ENCODE measurements at regions not wholly inside any gene's neighbourhood (a gene's known extent, or its start where the extent isn't known, plus 50 kb on each side); places are given as distances from the start of the nearest gene placed in this dataset.

- TF ChIP-seq EZH2 (IDR thresholded peaks at IDR 0.05; ENCODE audit: borderline replicate concordance, insufficient read depth, low read depth, low read length, poor library complexity, severe bottlenecking) (no peak), CTCF (IDR thresholded peaks at IDR 0.05) (no peak)
- H3K79me2 ChIP-seq (ENCODE audit: control insufficient read depth, insufficient read depth, low read length): no peaks in the 10 kb centered on the region
- H3K9ac ChIP-seq (ENCODE audit: low read length): no peak overlapping the region
- H3K4me3 ChIP-seq (ENCODE audit: control extremely low read depth in 1 of 5, extremely low read depth in 1 of 5, insufficient read depth in 1 of 5, low read depth in 2 of 5, low read length in 4 of 5): no peak overlapping the region
- no peaks in the 10 kb centered on the region for H4K20me1 ChIP-seq (ENCODE audit: control insufficient read depth, insufficient read depth, low read length, poor library complexity, severe bottlenecking)
- Mint-ChIP-seq H3K27me3 (no peaks in the 10 kb centered on the region), H3K4me1 (no peaks in the 10 kb centered on the region), H3K4me3 (no peak overlapping the region), H3K9me3 (ENCODE audit: insufficient read depth) (peaks cover 3% of the 10 kb centered on the region), H3K27ac (no peak overlapping the region)
- no peaks in the 10 kb centered on the region for H3K27me3 ChIP-seq (replicated peaks in 1 of 4; ENCODE audit: control extremely low read depth in 1 of 4, control insufficient read depth in 3 of 4, insufficient read depth in 4 of 4, low read length in 3 of 4)
- H3K4me2 ChIP-seq (replicated peaks; ENCODE audit: low read depth, low read length, poor library complexity, severe bottlenecking): no peak overlapping the region
- CTCF ChIA-PET: no interaction called here
- no peak overlapping the region for H2AFZ ChIP-seq (ENCODE audit: insufficient read depth, low read depth, low read length, poor library complexity, severe bottlenecking)
- H3K27ac ChIP-seq (ENCODE audit: low read length in 2 of 2): no peak overlapping the region
- ATAC-seq (ENCODE audit: low read depth) (no peak), DNase-seq (no peak)
- H3K36me3 ChIP-seq (replicated peaks in 1 of 2; ENCODE audit: control extremely low read depth in 1 of 2, control insufficient read depth in 1 of 2, extremely low read depth in 1 of 2, insufficient read depth in 2 of 2, low read length in 1 of 2): no peaks in the 10 kb centered on the region
- no peaks in the 10 kb centered on the region for H3K4me1 ChIP-seq (ENCODE audit: control insufficient read depth in 2 of 2, insufficient read depth in 2 of 2, low read length in 2 of 2)
- WGBS (ENCODE audit: insufficient coverage): no CpG with 5 or more reads among the region's 2 CpGs
- POLR2A ChIA-PET: no interaction called here
- H3K9me3 ChIP-seq (ENCODE audit: control extremely low read depth in 1 of 3, control insufficient read depth in 2 of 3, insufficient read depth in 1 of 3, low read length in 2 of 3): no peaks in the 10 kb centered on the region
- intact Hi-C loops (cut with micrococcal nuclease): no loop called here
These were observed 853.0 kb downstream of the SLITRK6 start for GRCh38 chr13:84946192-84946591.

- no peaks in the 10 kb centered on the region for H3K27me3 ChIP-seq (replicated peaks in 1 of 4; ENCODE audit: control extremely low read depth in 1 of 4, control insufficient read depth in 3 of 4, insufficient read depth in 4 of 4, low read length in 3 of 4)
- DNase-seq (no peak), ATAC-seq (ENCODE audit: low read depth) (no peak)
- Mint-ChIP-seq H3K9me3 (ENCODE audit: insufficient read depth) (no peaks in the 10 kb centered on the region), H3K27ac (no peak overlapping the region), H3K4me3 (no peak overlapping the region), H3K27me3 (no peaks in the 10 kb centered on the region), H3K4me1 (no peaks in the 10 kb centered on the region)
- ChIA-PET POLR2A (no interaction called here), CTCF (no interaction called here)
- H3K4me1 ChIP-seq (ENCODE audit: control insufficient read depth in 2 of 2, insufficient read depth in 2 of 2, low read length in 2 of 2): no peaks in the 10 kb centered on the region
- H3K36me3 ChIP-seq (replicated peaks in 1 of 2; ENCODE audit: control extremely low read depth in 1 of 2, control insufficient read depth in 1 of 2, extremely low read depth in 1 of 2, insufficient read depth in 2 of 2, low read length in 1 of 2): no peaks in the 10 kb centered on the region
- H2AFZ ChIP-seq (ENCODE audit: insufficient read depth, low read depth, low read length, poor library complexity, severe bottlenecking): no peak overlapping the region
- no peak overlapping the region for H3K4me2 ChIP-seq (replicated peaks; ENCODE audit: low read depth, low read length, poor library complexity, severe bottlenecking)
- no peaks in the 10 kb centered on the region for H4K20me1 ChIP-seq (ENCODE audit: control insufficient read depth, insufficient read depth, low read length, poor library complexity, severe bottlenecking)
- 100% methylated on average over 1 of the region's 6 CpGs for WGBS (ENCODE audit: insufficient coverage)
- TF ChIP-seq CTCF (IDR thresholded peaks at IDR 0.05) (no peak), EZH2 (IDR thresholded peaks at IDR 0.05; ENCODE audit: borderline replicate concordance, insufficient read depth, low read depth, low read length, poor library complexity, severe bottlenecking) (no peak)
- H3K4me3 ChIP-seq (ENCODE audit: control extremely low read depth in 1 of 5, extremely low read depth in 1 of 5, insufficient read depth in 1 of 5, low read depth in 2 of 5, low read length in 4 of 5): no peak overlapping the region
- no peaks in the 10 kb centered on the region for H3K9me3 ChIP-seq (ENCODE audit: control extremely low read depth in 1 of 3, control insufficient read depth in 2 of 3, insufficient read depth in 1 of 3, low read length in 2 of 3)
- no peak overlapping the region for H3K27ac ChIP-seq (ENCODE audit: low read length in 2 of 2)
- H3K79me2 ChIP-seq (ENCODE audit: control insufficient read depth, insufficient read depth, low read length): no peaks in the 10 kb centered on the region
- no peak overlapping the region for H3K9ac ChIP-seq (ENCODE audit: low read length)
- intact Hi-C loops (cut with micrococcal nuclease): no loop called here
These were observed 858.4 kb downstream of the SLITRK6 start for GRCh38 chr13:84940798-84941197.

Measured in B cell (primary cell).